Esophagus squamous epithelium (tissue), 4 donors: ENCODE measurements at regions not wholly inside any gene's neighbourhood (a gene's known extent, or its start where the extent isn't known, plus 50 kb on each side); places are given as distances from the start of the nearest gene placed in this dataset.

Experiments used
- CTCF ChIP-seq, 6 experiments: fragments of 450-650 bp in 4 of 6; fragments of 200-600 bp in 2 of 6; sonication (generic) in 2 of 6; IDR thresholded peaks; one replicate each; pipeline ENCODE4 v1.5.1; 2016 to 2019; ENCODE audit warnings: antibody characterized with exemption in 6 of 6, mild to moderate bottlenecking in 4 of 6, moderate library complexity in 4 of 6
- POLR2A ChIP-seq, 4 donors: fragments of 450-650 bp; IDR thresholded peaks; one replicate each; pipeline ENCODE4 v1.6.1; 2017; ENCODE audit warnings: antibody characterized with exemption in 4 of 4, mild to moderate bottlenecking in 4 of 4, moderate library complexity in 3 of 4

- no peak for TF ChIP-seq CTCF (IDR thresholded peaks at IDR 0.05)
- no peak for TF ChIP-seq POLR2A (IDR thresholded peaks at IDR 0.05)
These were observed 483.9 kb upstream of the DDX18 start for GRCh38 chr2:117330641-117331040.
